ENCODE measurements at regions not wholly inside any gene's neighbourhood (a gene's known extent, or its start where the extent isn't known, plus 50 kb on each side); places are given as distances from the start of the nearest gene placed in this dataset.

GRCh38 chr6:141657812-141658211 lies 474.9 kb upstream of the GJE1 start:
- WGBS, 2 donors (ENCODE audit: low coverage in 1 of 2), result 96 to 100% methylated on average over 1 of the region's 1 CpG
- Histone ChIP-seq H3K4me3 (no peak overlapping the region), H3K27ac (no peak overlapping the region), H3K4me1 (no peaks in the 10 kb centered on the region), H3K9me3 (no peaks in the 10 kb centered on the region), H3K27me3 (no peaks in the 10 kb centered on the region), H3K36me3 (no peaks in the 10 kb centered on the region)
- no peak for ATAC-seq
- no peak for TF ChIP-seq EP300 (IDR thresholded peaks at IDR 0.05)
- no peak for TF ChIP-seq CTCF (IDR thresholded peaks at IDR 0.05)
- no peak for TF ChIP-seq POLR2AphosphoS5 (IDR thresholded peaks at IDR 0.05)
- TF ChIP-seq POLR2A (IDR thresholded peaks at IDR 0.05), result no peak

- 82 to 90% methylated on average over 1 of the region's 1 CpG for WGBS, 2 donors (ENCODE audit: low coverage in 1 of 2)
- Histone ChIP-seq H3K4me1 (no peaks in the 10 kb centered on the region), H3K27me3 (no peaks in the 10 kb centered on the region), H3K4me3 (no peak overlapping the region), H3K27ac (no peak overlapping the region), H3K36me3 (no peaks in the 10 kb centered on the region), H3K9me3 (no peaks in the 10 kb centered on the region)
- no peak for TF ChIP-seq POLR2A (IDR thresholded peaks at IDR 0.05)
- no peak for ATAC-seq
Observed at GRCh38 chr6:141653590-141653989, 479.1 kb upstream of the GJE1 start.

- 57 to 75% methylated on average over 1 of the region's 1 CpG for WGBS, 2 donors (ENCODE audit: low coverage in 1 of 2)
- TF ChIP-seq CTCF (IDR thresholded peaks at IDR 0.05) (no peak), EP300 (IDR thresholded peaks at IDR 0.05) (no peak), POLR2AphosphoS5 (IDR thresholded peaks at IDR 0.05) (no peak), POLR2A (IDR thresholded peaks at IDR 0.05) (no peak)
Observed at GRCh38 chr6:141641951-141642350, 490.8 kb upstream of the GJE1 start.

GRCh38 chr6:141641406-141641805 lies 491.3 kb upstream of the GJE1 start:
- Histone ChIP-seq H3K27ac (no peak overlapping the region), H3K9me3 (no peaks in the 10 kb centered on the region), H3K27me3 (no peaks in the 10 kb centered on the region), H3K4me1 (no peaks in the 10 kb centered on the region), H3K36me3 (no peaks in the 10 kb centered on the region), H3K4me3 (no peak overlapping the region)
- TF ChIP-seq POLR2AphosphoS5 (IDR thresholded peaks at IDR 0.05) (no peak), CTCF (IDR thresholded peaks at IDR 0.05) (no peak)
- no peak for ATAC-seq
- WGBS, 2 donors (ENCODE audit: low coverage in 1 of 2), result 31 to 50% methylated on average over 1 of the region's 1 CpG

More at GRCh38 chr6:141641951-141642350, 490.8 kb upstream of the GJE1 start:
- H3K27me3 ChIP-seq, result no peaks in the 10 kb centered on the region
- H3K9me3 ChIP-seq, result no peaks in the 10 kb centered on the region
- no peak overlapping the region for H3K4me3 ChIP-seq
- H3K27ac ChIP-seq, result no peak overlapping the region
- H3K4me1 ChIP-seq, result no peaks in the 10 kb centered on the region
- H3K36me3 ChIP-seq, result no peaks in the 10 kb centered on the region
- ATAC-seq, result no peak

- no peak overlapping the region for H3K27ac ChIP-seq
- WGBS, 2 donors (ENCODE audit: low coverage in 1 of 2), result 81 to 91% methylated on average over 3 of the region's 3 CpGs
- no peaks in the 10 kb centered on the region for H3K9me3 ChIP-seq
- no peaks in the 10 kb centered on the region for H3K4me1 ChIP-seq
- no peaks in the 10 kb centered on the region for H3K27me3 ChIP-seq
- no peak for ATAC-seq
- H3K4me3 ChIP-seq, result no peak overlapping the region
- TF ChIP-seq EP300 (IDR thresholded peaks at IDR 0.05) (no peak), CTCF (IDR thresholded peaks at IDR 0.05) (no peak), POLR2A (IDR thresholded peaks at IDR 0.05) (no peak), POLR2AphosphoS5 (IDR thresholded peaks at IDR 0.05) (no peak)
- H3K36me3 ChIP-seq, result no peaks in the 10 kb centered on the region
Observed at GRCh38 chr6:141635621-141636020, 497.1 kb upstream of the GJE1 start.

- Histone ChIP-seq H3K9me3 (no peaks in the 10 kb centered on the region), H3K4me1 (no peaks in the 10 kb centered on the region), H3K36me3 (no peaks in the 10 kb centered on the region), H3K27me3 (no peaks in the 10 kb centered on the region), H3K4me3 (no peak overlapping the region), H3K27ac (no peak overlapping the region)
- TF ChIP-seq CTCF (IDR thresholded peaks at IDR 0.05) (no peak), EP300 (IDR thresholded peaks at IDR 0.05) (no peak), POLR2A (IDR thresholded peaks at IDR 0.05) (no peak), POLR2AphosphoS5 (IDR thresholded peaks at IDR 0.05) (no peak)
- no peak for ATAC-seq
- WGBS, 2 donors (ENCODE audit: low coverage in 1 of 2), result 58 to 89% methylated on average over 2 of the region's 2 CpGs
Observed at GRCh38 chr6:141634269-141634668, 498.5 kb upstream of the GJE1 start.
